ENCODE measurements at regions not wholly inside any gene's neighbourhood (a gene's known extent, or its start where the extent isn't known, plus 50 kb on each side); places are given as distances from the start of the nearest gene placed in this dataset.
"Not testable (repeated sequence)": the region's sequence is repeated elsewhere in the genome, so short reads cannot be mapped to it uniquely, and the experiment has no call there.

- DNase-seq (ENCODE audit: low read depth) = not testable (repeated sequence)
Measured at GRCh38 chr3:177394231-177395024, 197.1 kb upstream of the TBL1XR1 start.

GRCh38 chr3:177396733-177397132 is 199.5 kb upstream of the TBL1XR1 start:
- no peak for DNase-seq (ENCODE audit: low read depth)

GRCh38 chr3:177401375-177401774 is 204.1 kb upstream of the TBL1XR1 start:
- no peak for DNase-seq (ENCODE audit: low read depth)

DNA sequence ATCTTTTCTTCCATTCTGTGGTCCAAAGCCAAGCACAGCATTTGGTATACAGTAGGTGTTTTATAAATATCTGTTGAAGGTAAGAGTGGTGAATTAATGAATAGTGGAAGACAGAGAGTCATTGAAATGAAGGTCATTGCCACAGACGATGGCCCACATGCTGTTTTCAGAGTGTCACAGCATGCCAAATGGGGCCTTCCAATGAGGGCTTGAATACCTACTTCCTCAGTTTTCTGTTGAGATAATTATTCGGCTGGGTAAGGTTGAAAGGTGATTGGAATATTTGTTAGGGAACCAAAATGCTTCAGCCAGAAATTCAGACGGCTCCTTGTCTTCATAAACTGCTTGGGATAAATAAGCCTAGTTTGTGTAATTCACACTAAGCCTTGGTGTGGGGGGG is 205.3 kb upstream of the TBL1XR1 start:
- no peak for DNase-seq (ENCODE audit: low read depth)

- no peak for DNase-seq (ENCODE audit: low read depth)
Measured at GRCh38 chr3:177405191-177405672, 207.9 kb upstream of the TBL1XR1 start.

DNA sequence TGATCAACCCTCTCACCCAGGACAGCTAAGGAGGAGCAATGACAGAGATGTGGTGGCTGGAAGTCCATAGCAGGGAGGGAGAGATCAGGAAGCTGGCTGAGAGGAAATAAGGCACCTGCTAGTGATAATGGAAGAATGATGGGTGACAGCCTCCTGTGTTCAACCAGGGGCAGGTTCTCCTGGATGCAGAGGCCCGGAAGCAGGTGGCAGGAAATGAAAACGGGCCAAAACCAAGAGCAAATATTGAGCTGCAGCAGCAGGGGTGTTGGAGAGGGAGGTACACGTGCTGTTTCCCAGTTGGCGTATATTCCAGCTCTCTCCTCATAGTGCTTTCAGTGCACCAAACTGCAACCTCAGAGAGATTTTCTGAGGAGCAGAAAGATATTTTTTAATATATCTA is 213.4 kb upstream of the TBL1XR1 start:
- DNase-seq (ENCODE audit: low read depth) = no peak

DNA sequence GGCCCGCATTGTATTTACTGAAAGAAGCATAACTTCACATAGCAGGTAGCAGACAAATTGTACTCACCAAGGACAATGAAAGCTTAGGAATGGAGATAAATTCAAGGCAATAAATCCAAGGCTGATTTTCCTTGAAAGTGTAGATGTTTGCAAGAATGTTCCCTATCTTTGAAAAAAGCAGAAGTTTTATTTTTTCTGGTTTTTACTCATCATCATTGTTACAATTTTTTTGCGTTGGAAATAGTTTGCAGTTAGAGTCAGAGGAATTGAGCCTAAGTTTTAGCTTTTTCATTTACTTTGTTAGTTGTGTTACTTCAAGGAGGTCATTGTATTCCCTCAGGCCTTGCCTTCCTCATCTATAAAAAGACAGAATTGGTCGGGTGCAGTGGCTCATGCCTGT is 213.9 kb upstream of the TBL1XR1 start:
- no peak for DNase-seq (ENCODE audit: low read depth)

DNA sequence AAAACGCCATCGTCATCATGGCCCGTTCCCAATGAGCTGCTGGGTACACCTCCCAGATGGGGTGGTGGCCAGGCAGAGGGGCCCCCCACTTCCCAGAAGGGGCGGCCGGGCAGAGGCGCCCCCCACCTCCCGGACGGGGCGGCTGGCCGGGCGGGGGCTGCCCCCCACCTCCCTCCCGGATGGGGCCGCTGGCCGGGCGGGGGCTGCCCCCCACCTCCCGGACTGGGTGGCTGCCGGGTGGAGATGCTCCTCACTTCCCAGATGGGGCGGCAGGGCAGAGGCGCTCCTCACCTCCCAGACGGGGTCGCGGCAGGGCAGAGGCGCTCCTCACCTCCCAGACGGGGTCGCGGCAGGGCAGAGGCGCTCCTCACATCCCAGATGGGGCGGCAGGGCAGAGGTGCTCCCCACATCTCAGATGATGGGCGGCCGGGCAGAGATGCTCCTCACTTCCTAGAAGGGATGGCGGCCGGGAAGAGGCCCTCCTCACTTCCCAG is 215.4 kb upstream of the TBL1XR1 start:
- not testable (repeated sequence) for DNase-seq (ENCODE audit: low read depth)

GRCh38 chr3:177414093-177414492 is 216.8 kb upstream of the TBL1XR1 start:
- no peak for DNase-seq (ENCODE audit: low read depth)

GRCh38 chr3:177418787-177419186 is 221.5 kb upstream of the TBL1XR1 start:
- no peak for DNase-seq (ENCODE audit: low read depth)

DNA sequence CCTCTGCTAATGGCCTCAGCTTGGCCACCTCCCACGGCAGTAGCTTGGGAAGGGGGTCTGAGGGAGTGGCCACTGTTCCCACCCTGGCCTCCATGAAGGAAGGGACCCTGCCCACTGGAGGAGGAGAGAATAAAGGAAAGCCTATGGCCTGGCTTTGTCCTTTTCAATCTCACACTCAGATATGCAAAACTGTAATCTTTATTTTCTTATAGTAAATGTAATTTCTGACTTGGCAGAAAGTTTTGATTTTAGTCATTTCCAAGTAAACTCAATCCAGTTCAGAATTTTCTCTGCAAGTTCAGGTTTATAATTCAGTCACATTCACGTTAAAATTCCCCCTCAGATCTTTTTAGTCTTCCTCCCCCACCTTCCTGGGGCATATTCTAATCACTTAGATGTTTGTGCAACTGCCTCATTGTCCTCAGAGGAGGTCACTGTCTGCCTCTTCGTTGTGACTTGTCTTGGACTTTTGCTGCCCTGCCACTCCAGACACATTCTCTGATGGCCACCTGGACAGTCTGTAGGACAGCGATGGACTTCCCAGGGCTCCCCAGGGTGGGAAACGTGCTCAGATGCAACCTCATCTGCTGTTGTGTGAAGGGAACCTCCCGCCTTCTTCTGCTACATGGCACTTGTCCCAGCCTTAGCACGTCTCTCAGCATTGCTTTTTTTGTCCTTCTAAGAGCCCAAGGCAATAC is 222.8 kb upstream of the TBL1XR1 start:
- no peak for DNase-seq (ENCODE audit: low read depth)

GRCh38 chr3:177420651-177421480 is 223.6 kb upstream of the TBL1XR1 start:
- peak; percentile 51 for DNase-seq (ENCODE audit: low read depth)

GRCh38 chr3:177421481-177421785 is 224.2 kb upstream of the TBL1XR1 start:
- DNase-seq (ENCODE audit: low read depth) = no peak

- DNase-seq (ENCODE audit: low read depth) = no peak
Measured at GRCh38 chr3:177424521-177424920, 227.2 kb upstream of the TBL1XR1 start.

DNA sequence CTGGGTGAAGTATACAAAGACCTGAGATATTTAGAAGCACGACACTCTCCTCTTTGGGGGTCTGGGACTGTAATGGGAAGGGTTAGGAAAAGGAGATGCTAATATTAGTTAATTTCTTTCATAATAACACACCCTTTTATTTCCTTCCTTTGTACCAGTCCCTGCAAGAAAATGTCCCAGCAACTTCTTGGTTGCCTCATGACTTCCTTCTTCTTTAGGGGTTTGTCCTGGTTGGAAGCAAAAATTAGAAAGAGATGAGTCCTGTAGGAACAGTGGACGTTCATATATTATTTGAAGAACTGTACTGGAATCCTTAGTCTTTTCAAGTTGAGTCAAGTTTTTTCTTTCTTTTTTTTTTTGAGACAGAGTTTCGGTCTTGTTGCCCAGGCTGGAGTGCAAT is 227.8 kb upstream of the TBL1XR1 start:
- DNase-seq (ENCODE audit: low read depth) = no peak

- DNase-seq (ENCODE audit: low read depth) = peak; percentile 37
Measured at GRCh38 chr3:177426106-177426877, 229.0 kb upstream of the TBL1XR1 start.

DNA sequence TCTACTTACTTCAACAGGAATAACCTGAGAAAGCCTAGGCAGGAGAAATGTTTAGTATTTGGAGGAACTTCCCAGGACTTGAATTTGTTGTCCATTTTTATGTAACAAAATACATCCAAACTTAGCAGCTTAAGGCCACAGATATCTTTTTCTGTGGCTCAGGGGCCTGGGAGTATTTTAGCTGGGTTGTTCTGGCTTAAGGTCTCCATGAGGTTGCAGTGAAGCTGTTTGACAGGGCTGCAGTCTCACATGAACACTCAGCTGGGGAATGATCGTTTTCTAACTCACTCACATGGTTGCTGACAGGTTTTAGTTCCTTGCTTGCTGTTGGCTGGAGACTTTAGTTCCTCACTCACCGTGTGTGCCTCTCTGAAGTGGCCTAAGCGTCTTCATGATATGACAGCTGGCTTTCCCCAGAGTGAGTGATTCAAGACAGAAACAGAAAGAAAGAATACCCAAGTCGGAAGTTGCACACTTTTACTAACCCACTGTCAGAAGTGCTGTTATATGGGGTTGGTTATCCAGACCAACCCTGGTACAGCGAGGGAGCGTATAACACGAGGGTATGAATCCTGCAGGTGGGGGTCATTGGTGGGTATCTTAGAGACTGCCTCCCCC is 229.7 kb upstream of the TBL1XR1 start:
- no peak for DNase-seq (ENCODE audit: low read depth)

DNA sequence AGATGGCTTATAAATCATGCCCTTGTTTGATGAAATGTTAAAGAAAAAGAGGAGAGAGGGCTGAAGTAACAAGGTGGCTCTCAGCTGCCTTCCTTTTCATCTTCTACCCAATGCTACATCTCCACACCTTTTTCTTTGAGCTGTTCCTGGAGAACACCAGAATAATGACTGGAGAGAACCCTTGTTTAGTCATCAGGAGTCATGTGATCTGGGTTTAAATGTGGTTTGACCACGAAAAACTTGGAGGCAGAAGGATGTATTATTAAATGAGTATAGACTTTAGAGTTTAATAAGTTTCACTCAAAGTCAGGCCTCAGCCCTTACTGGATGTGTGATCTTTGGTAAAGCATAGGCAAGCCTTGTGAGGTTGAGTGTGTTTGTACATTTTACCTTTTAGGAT is 230.3 kb upstream of the TBL1XR1 start:
- no peak for DNase-seq (ENCODE audit: low read depth)

DNA sequence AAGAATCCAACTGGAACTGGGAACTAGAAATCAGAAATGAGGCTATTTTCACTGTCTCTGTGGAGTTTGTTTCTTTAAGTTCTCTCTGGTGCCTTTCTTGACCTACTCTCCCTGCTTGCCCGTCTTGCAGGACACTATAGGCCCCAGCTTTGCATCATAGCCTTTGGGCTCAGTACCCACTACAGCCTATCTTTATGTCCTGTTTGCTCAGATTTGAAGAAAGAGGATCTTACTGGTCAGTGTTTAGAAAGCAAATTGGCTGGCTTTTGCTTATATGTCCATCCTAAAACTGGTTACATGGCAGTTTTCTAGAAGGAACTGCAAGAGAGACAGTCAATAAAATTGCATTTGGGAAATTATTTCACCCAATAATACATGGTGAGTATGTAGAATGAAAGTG is 231.8 kb upstream of the TBL1XR1 start:
- no peak for DNase-seq (ENCODE audit: low read depth)

DNA sequence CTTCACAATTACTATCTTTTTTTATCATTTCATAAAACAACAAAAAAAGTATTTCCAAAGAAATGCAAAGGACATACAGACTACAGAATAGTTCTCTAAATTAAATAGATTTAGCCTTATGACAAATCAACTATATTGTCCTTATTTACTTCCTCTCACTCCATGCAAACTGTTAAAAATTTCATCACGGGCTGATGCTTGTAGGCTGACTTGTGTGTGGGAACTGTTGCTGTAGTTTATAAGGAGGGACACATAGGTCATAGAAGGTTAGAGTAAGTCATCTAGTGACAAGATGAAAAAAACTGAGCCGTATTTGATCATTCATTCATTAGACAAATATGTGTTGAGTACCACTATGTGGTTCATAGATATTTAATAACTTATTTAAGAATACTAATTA is 232.5 kb upstream of the TBL1XR1 start:
- DNase-seq (ENCODE audit: low read depth) = no peak

DNA sequence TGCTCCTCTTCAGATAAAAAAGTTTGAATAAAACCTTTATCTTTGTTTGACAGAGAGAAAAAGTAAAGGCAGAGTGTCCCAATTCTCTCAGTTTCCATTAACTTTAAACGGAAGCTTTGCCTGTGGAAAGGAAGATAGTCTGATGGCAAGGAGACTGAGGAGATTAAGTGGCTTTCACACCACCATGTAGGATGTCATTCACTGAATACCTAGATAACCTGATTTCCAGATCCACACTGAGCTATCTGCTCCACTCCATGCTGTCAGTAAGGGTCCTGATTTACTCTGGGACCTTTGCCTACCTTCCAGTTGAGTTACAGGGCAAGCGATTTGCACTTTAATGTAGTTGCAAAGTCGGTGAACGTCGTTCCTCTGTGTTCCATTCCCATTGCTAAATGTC is 233.4 kb upstream of the TBL1XR1 start:
- no peak for DNase-seq (ENCODE audit: low read depth)

Measured in GM04503 (cell line).